Lower leg skin (tissue), 3 donors: ENCODE measurements at regions not wholly inside any gene's neighbourhood (a gene's known extent, or its start where the extent isn't known, plus 50 kb on each side); places are given as distances from the start of the nearest gene placed in this dataset.

Source experiments
- CTCF ChIP-seq, 3 donors: fragments of 450-650 bp; IDR thresholded peaks; one replicate each; pipeline ENCODE4 v1.5.1; 2016; ENCODE audit warnings: antibody characterized with exemption in 3 of 3, mild to moderate bottlenecking in 3 of 3, moderate library complexity in 2 of 3
- POLR2A ChIP-seq, 2 donors: fragments of 450-650 bp; IDR thresholded peaks; one replicate each; pipeline ENCODE4 v1.6.1; 2016 to 2017; ENCODE audit warnings: antibody characterized with exemption in 2 of 2, mild to moderate bottlenecking in 1 of 2, moderate library complexity in 1 of 2

GRCh38 chr5:98583586-98583985 is 189.9 kb upstream of the RGMB start:
- TF ChIP-seq CTCF (IDR thresholded peaks at IDR 0.05), result no peak
- TF ChIP-seq POLR2A (IDR thresholded peaks at IDR 0.05), result no peak
